ENCODE measurements at regions not wholly inside any gene's neighbourhood (a gene's known extent, or its start where the extent isn't known, plus 50 kb on each side); places are given as distances from the start of the nearest gene placed in this dataset.

DNA sequence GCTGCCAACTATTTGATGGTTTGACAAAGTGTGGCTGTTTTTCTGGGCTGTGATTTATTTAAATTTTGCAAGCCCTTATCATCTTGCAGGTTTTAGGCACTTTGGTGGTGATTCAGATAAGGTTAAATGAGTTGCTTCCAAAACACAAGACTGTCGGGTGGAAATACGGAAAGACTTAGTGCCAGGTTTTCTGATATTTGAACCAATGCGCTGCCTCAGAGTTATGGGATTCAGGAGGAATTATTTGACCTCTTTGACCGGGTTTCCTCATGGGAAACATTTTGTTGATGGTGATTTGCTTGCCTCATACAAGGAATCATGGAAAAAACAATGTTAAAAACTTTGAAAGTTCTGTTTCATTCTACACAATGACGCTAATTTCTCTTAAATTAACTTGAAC, 136.1 kb upstream of the MAP9 start:
- intact Hi-C loops (cut with micrococcal nuclease): no loop called here
- ChIA-PET CTCF (ENCODE audit: partially characterized antibody) (no interaction called here), POLR2A (ENCODE audit: partially characterized antibody) (no interaction called here)
- H3K4me1 ChIP-seq (ENCODE audit: insufficient read depth, low read length): no peaks in the 10 kb centered on the region
- no peak overlapping the region for H3K27ac ChIP-seq (ENCODE audit: low read depth, low read length)
- H3K27me3 Mint-ChIP-seq: peaks cover 2% of the 10 kb centered on the region in 2 donors
- no peaks in the 10 kb centered on the region for H3K4me1 Mint-ChIP-seq
- no peaks in the 10 kb centered on the region for H3K27me3 ChIP-seq (ENCODE audit: insufficient read depth, low read length)
- no peak overlapping the region for H3K4me3 Mint-ChIP-seq
- no peaks in the 10 kb centered on the region for H3K36me3 Mint-ChIP-seq
- H3K9me3 Mint-ChIP-seq: peaks cover 0 to 4% (median 0%) of the 10 kb centered on the region in 8 donors
- no peak overlapping the region for H3K27ac Mint-ChIP-seq
- no peaks in the 10 kb centered on the region for H3K36me3 ChIP-seq (ENCODE audit: insufficient read depth, low read length)
- no peaks in the 10 kb centered on the region for H3K9me3 ChIP-seq (ENCODE audit: control insufficient read depth in 1 of 2, low read length in 2 of 2)
- no peak overlapping the region for H3K4me3 ChIP-seq (ENCODE audit: low read length in 2 of 2)
- no peak for DNase-seq

DNA sequence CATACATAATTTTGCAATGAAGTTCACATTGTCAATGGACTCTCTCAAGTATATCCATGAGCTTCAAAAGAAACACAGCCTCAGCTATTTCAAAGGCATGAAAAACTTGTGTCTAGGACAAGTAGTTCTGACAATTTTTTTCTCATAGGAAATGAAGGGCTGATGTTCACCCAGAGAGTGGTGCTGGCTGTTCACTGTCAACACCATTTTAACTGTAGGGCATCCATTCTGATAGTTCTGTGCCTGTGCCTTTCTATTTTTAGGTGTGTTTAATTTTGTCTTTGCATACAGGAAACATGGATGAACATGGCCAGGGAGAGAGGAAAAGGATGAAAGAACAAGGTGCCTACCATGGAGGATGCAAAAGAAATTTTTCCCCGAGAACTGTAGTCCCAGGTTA, 135.3 kb upstream of the MAP9 start:
- Histone ChIP-seq H3K4me3 (ENCODE audit: low read length in 2 of 2) (no peak overlapping the region), H3K9me3 (ENCODE audit: control insufficient read depth in 1 of 2, low read length in 2 of 2) (no peaks in the 10 kb centered on the region), H3K36me3 (ENCODE audit: insufficient read depth, low read length) (no peaks in the 10 kb centered on the region), H3K4me1 (ENCODE audit: insufficient read depth, low read length) (no peaks in the 10 kb centered on the region), H3K27ac (ENCODE audit: low read depth, low read length) (no peak overlapping the region), H3K27me3 (ENCODE audit: insufficient read depth, low read length) (no peaks in the 10 kb centered on the region)
- peaks cover 2% of the 10 kb centered on the region in 2 donors for H3K27me3 Mint-ChIP-seq
- no peak for DNase-seq
- no peaks in the 10 kb centered on the region for H3K36me3 Mint-ChIP-seq
- intact Hi-C loops (cut with micrococcal nuclease): no loop called here
- ChIA-PET POLR2A (ENCODE audit: partially characterized antibody) (no interaction called here), CTCF (ENCODE audit: partially characterized antibody) (no interaction called here)
- no peaks in the 10 kb centered on the region for H3K4me1 Mint-ChIP-seq
- no peak overlapping the region for H3K27ac Mint-ChIP-seq
- peaks cover 0 to 4% (median 0%) of the 10 kb centered on the region in 8 donors for H3K9me3 Mint-ChIP-seq
- H3K4me3 Mint-ChIP-seq: no peak overlapping the region

DNA sequence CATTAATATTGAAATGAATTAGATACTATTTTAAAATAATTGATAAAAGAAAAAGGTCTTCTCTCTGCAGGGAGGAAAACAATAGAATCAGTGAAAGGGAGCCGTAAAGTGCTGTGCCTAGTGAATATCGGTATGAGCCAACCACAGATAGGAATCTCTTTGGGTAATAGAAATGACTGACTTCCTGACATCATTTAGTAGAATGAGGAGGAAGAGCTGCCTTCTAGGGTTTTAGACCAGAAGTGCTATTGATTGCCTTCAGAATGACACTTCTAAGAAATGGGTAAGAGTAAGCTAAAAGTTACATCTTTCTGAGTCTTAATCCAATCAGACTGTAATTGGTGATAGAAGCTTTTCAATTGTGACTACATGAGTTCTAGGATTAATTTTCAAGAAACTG, 134.0 kb upstream of the MAP9 start:
- Mint-ChIP-seq H3K36me3 (no peaks in the 10 kb centered on the region), H3K27ac (no peak overlapping the region), H3K4me3 (no peak overlapping the region), H3K4me1 (no peaks in the 10 kb centered on the region), H3K9me3 (peaks cover 0 to 4% (median 0%) of the 10 kb centered on the region in 8 donors), H3K27me3 (peaks cover 2% of the 10 kb centered on the region in 2 donors)
- DNase-seq: no peak
- intact Hi-C loops (cut with micrococcal nuclease): no loop called here
- H3K36me3 ChIP-seq (ENCODE audit: insufficient read depth, low read length): no peaks in the 10 kb centered on the region
- CTCF ChIA-PET (ENCODE audit: partially characterized antibody): no interaction called here
- H3K4me3 ChIP-seq (ENCODE audit: low read length in 2 of 2): no peak overlapping the region
- H3K27ac ChIP-seq (ENCODE audit: low read depth, low read length): no peak overlapping the region
- no peaks in the 10 kb centered on the region for H3K4me1 ChIP-seq (ENCODE audit: insufficient read depth, low read length)
- H3K9me3 ChIP-seq (ENCODE audit: control insufficient read depth in 1 of 2, low read length in 2 of 2): no peaks in the 10 kb centered on the region
- no peaks in the 10 kb centered on the region for H3K27me3 ChIP-seq (ENCODE audit: insufficient read depth, low read length)
- POLR2A ChIA-PET (ENCODE audit: partially characterized antibody): no interaction called here

DNA sequence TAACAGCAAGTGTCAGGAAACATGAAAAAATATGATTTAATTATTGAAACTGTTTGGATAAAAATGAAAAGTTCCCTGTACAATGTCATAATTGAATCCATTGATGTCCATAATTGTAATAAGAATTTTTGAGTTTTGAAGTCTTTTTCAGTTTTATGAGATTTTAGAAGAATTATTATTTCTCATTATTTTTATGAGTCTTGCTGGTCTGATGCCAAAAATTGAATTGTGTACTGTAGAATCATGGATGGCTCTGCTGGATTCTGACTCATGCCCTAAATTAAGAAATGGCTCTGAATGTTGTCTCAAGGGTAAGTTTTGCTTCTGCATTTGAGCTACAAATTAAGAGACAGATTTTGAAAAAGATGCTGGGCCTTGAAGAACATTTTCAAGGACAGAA, 132.8 kb upstream of the MAP9 start:
- H3K4me1 ChIP-seq (ENCODE audit: insufficient read depth, low read length): no peaks in the 10 kb centered on the region

DNA sequence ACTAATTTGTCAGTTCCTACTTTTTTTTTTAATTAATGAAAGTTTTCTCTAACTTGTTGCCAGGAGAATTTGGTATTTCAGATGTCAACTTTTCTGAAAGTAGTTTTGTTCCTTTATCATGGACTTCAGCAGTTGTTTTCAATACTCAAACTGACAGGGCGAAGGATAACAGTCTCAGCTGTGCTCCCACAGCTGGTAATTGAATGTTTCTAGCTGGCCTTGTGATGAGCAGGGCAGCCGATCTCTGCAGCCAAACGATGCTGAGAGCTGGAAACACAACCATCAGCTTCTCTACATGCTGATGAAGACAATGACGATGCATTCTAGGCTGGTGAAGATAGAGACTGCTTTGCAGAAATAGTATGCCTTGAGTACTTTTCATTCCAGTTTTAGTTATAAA, 130.0 kb upstream of the MAP9 start:
- no peak for DNase-seq
- no peaks in the 10 kb centered on the region for H3K27me3 ChIP-seq (ENCODE audit: insufficient read depth, low read length)
- no peaks in the 10 kb centered on the region for H3K4me1 Mint-ChIP-seq
- no peak overlapping the region for H3K4me3 Mint-ChIP-seq
- H3K27me3 Mint-ChIP-seq: peaks cover 2% of the 10 kb centered on the region in 2 donors
- ChIA-PET CTCF (ENCODE audit: partially characterized antibody) (no interaction called here), POLR2A (ENCODE audit: partially characterized antibody) (no interaction called here)
- peaks cover 0 to 5% (median 0%) of the 10 kb centered on the region in 8 donors for H3K9me3 Mint-ChIP-seq
- no peak overlapping the region for H3K27ac Mint-ChIP-seq
- intact Hi-C loops (cut with micrococcal nuclease): no loop called here
- no peak overlapping the region for H3K27ac ChIP-seq (ENCODE audit: low read depth, low read length)
- no peak overlapping the region for H3K4me3 ChIP-seq (ENCODE audit: low read length in 2 of 2)
- H3K4me1 ChIP-seq (ENCODE audit: insufficient read depth, low read length): no peaks in the 10 kb centered on the region
- H3K36me3 ChIP-seq (ENCODE audit: insufficient read depth, low read length): no peaks in the 10 kb centered on the region
- H3K9me3 ChIP-seq (ENCODE audit: control insufficient read depth in 1 of 2, low read length in 2 of 2): no peaks in the 10 kb centered on the region
- no peaks in the 10 kb centered on the region for H3K36me3 Mint-ChIP-seq

More for the DNA sequence above, 132.8 kb upstream of the MAP9 start:
- H3K27ac Mint-ChIP-seq: no peak overlapping the region
- intact Hi-C loops (cut with micrococcal nuclease): no loop called here
- no peak for DNase-seq
- H3K4me1 Mint-ChIP-seq: no peaks in the 10 kb centered on the region
- ChIA-PET CTCF (ENCODE audit: partially characterized antibody) (no interaction called here), POLR2A (ENCODE audit: partially characterized antibody) (no interaction called here)
- peaks cover 0 to 4% (median 0%) of the 10 kb centered on the region in 8 donors for H3K9me3 Mint-ChIP-seq
- Histone ChIP-seq H3K27me3 (ENCODE audit: insufficient read depth, low read length) (no peaks in the 10 kb centered on the region), H3K9me3 (ENCODE audit: control insufficient read depth in 1 of 2, low read length in 2 of 2) (no peaks in the 10 kb centered on the region), H3K27ac (ENCODE audit: low read depth, low read length) (no peak overlapping the region), H3K36me3 (ENCODE audit: insufficient read depth, low read length) (no peaks in the 10 kb centered on the region), H3K4me3 (ENCODE audit: low read length in 2 of 2) (no peak overlapping the region)
- no peak overlapping the region for H3K4me3 Mint-ChIP-seq
- peaks cover 2% of the 10 kb centered on the region in 2 donors for H3K27me3 Mint-ChIP-seq
- H3K36me3 Mint-ChIP-seq: no peaks in the 10 kb centered on the region

DNA sequence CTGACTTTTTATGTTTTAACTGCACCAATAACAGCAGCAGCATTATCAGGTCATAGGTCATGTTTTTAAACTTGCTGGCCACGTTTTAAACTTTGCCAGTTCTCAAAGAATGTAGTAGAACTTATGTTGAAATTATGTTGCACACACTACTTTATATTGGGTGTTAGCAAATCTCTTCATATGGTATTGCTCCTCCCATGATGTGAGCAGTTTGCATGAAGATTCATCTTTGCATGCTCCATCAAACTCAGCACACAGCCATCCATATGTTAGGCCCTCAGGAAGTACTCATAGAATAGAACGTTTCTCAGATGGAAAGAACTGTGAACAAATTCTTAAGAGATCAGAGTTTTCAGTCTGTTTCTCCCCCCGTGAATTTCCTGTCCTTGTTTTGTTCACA, 128.6 kb upstream of the MAP9 start:
- H3K4me3 Mint-ChIP-seq: no peak overlapping the region
- no peaks in the 10 kb centered on the region for H3K27me3 ChIP-seq (ENCODE audit: insufficient read depth, low read length)
- H3K9me3 ChIP-seq (ENCODE audit: control insufficient read depth in 1 of 2, low read length in 2 of 2): no peaks in the 10 kb centered on the region
- H3K36me3 ChIP-seq (ENCODE audit: insufficient read depth, low read length): no peaks in the 10 kb centered on the region
- no peaks in the 10 kb centered on the region for H3K4me1 Mint-ChIP-seq
- no peak for DNase-seq
- H3K36me3 Mint-ChIP-seq: no peaks in the 10 kb centered on the region
- no peak overlapping the region for H3K27ac ChIP-seq (ENCODE audit: low read depth, low read length)
- no peak overlapping the region for H3K4me3 ChIP-seq (ENCODE audit: low read length in 2 of 2)
- H3K27ac Mint-ChIP-seq: no peak overlapping the region
- no peaks in the 10 kb centered on the region for H3K4me1 ChIP-seq (ENCODE audit: insufficient read depth, low read length)
- ChIA-PET POLR2A (ENCODE audit: partially characterized antibody) (no interaction called here), CTCF (ENCODE audit: partially characterized antibody) (no interaction called here)
- intact Hi-C loops (cut with micrococcal nuclease): no loop called here
- H3K9me3 Mint-ChIP-seq: peaks cover 0 to 3% (median 0%) of the 10 kb centered on the region in 8 donors
- H3K27me3 Mint-ChIP-seq: peaks cover 2% of the 10 kb centered on the region in 2 donors

DNA sequence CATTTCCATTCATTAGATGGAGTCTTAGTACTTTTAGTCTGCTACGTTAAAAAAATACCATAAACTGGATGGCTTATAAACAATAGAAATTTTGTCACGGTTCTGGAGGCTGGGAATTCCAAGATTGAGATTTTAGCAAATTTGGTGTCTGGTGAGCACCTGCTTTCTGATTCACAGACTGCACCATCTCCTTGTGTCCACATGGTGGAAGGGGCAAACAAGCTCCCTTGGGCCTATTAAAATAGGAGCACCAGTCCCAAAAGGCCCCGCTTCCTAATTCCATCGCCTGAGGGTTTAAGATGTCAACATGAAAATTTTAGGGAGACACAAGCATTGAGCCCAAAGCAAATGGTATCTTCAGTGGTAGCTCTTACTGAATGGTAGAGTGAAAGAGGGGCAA, 120.5 kb upstream of the MAP9 start:
- H3K4me1 ChIP-seq (ENCODE audit: insufficient read depth, low read length): no peaks in the 10 kb centered on the region
- H3K9me3 ChIP-seq (ENCODE audit: control insufficient read depth in 1 of 2, low read length in 2 of 2): no peaks in the 10 kb centered on the region
- ChIA-PET CTCF (ENCODE audit: partially characterized antibody) (no interaction called here), POLR2A (ENCODE audit: partially characterized antibody) (no interaction called here)
- Mint-ChIP-seq H3K36me3 (no peaks in the 10 kb centered on the region), H3K27me3 (no peaks in the 10 kb centered on the region), H3K4me1 (no peaks in the 10 kb centered on the region), H3K9me3 (peaks cover 0 to 3% (median 0%) of the 10 kb centered on the region in 8 donors), H3K4me3 (no peak overlapping the region), H3K27ac (no peak overlapping the region)
- H3K27ac ChIP-seq (ENCODE audit: low read depth, low read length): no peak overlapping the region
- H3K27me3 ChIP-seq (ENCODE audit: insufficient read depth, low read length): no peaks in the 10 kb centered on the region
- no peak for DNase-seq
- H3K36me3 ChIP-seq (ENCODE audit: insufficient read depth, low read length): no peaks in the 10 kb centered on the region
- H3K4me3 ChIP-seq (ENCODE audit: low read length in 2 of 2): no peak overlapping the region
- intact Hi-C loops (cut with micrococcal nuclease): no loop called here

DNA sequence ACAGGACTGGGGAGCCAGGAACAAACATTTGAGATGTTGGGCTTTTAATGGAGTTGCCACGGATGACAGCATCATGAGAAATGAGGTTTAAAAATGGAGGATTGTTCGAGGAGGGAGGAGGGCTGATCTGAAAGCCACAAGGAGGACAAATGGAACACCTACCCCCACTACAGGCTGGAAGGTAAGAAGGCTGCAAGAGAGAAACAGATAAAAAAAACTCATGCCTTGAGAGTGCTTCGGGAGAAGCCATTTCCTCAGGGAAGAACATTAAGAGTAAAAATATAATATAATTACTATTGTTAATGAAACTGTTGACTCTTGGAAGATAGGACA, 119.5 kb upstream of the MAP9 start:
- CTCF ChIA-PET (ENCODE audit: partially characterized antibody): no interaction called here
- no peak for DNase-seq
- Mint-ChIP-seq H3K4me3 (no peak overlapping the region), H3K27ac (no peak overlapping the region), H3K27me3 (no peaks in the 10 kb centered on the region), H3K36me3 (no peaks in the 10 kb centered on the region), H3K9me3 (peaks cover 0 to 3% (median 0%) of the 10 kb centered on the region in 8 donors), H3K4me1 (no peaks in the 10 kb centered on the region)
- Histone ChIP-seq H3K27ac (ENCODE audit: low read depth, low read length) (no peak overlapping the region), H3K27me3 (ENCODE audit: insufficient read depth, low read length) (no peaks in the 10 kb centered on the region), H3K4me3 (ENCODE audit: low read length in 2 of 2) (no peak overlapping the region), H3K4me1 (ENCODE audit: insufficient read depth, low read length) (no peaks in the 10 kb centered on the region), H3K9me3 (ENCODE audit: control insufficient read depth in 1 of 2, low read length in 2 of 2) (no peaks in the 10 kb centered on the region), H3K36me3 (ENCODE audit: insufficient read depth, low read length) (no peaks in the 10 kb centered on the region)
- POLR2A ChIA-PET (ENCODE audit: partially characterized antibody): no interaction called here
- intact Hi-C loops (cut with micrococcal nuclease): no loop called here

All from CD4-positive, alpha-beta memory T cell (primary cell).